HG02852 (cell line): ENCODE measurements at regions not wholly inside any gene's neighbourhood (a gene's known extent, or its start where the extent isn't known, plus 50 kb on each side); places are given as distances from the start of the nearest gene placed in this dataset.
"Not testable (repeated sequence)": the region's sequence is repeated elsewhere in the genome, so short reads cannot be mapped to it uniquely, and the experiment has no call there.

Experiments
- ATAC-seq: cut with Tn5 transposase; IDR thresholded peaks from one replicate; pipeline ENCODE4 v1.9.1; 2021; ENCODE audit warnings: mild to moderate bottlenecking, moderate library complexity; ENCODE audit not compliant: unreplicated experiment

GRCh38 chr10:64109926-64110495, 588.8 kb downstream of the REEP3 start:
- no peak for ATAC-seq

- no peak for ATAC-seq
These were observed 591.6 kb downstream of the REEP3 start for GRCh38 chr10:64112701-64113355.

GRCh38 chr10:64113375-64113774, 592.2 kb downstream of the REEP3 start:
- ATAC-seq: no peak

GRCh38 chr10:64113792-64114191, 592.6 kb downstream of the REEP3 start:
- no peak for ATAC-seq

- ATAC-seq: no peak
These were observed 594.3 kb downstream of the REEP3 start for GRCh38 chr10:64115471-64115870.

- ATAC-seq: peak; percentile 52
These were observed 594.9 kb downstream of the REEP3 start for GRCh38 chr10:64115908-64116643.

- ATAC-seq: no peak
These were observed 595.5 kb downstream of the REEP3 start for GRCh38 chr10:64116707-64117106.

- ATAC-seq: no peak
These were observed 597.5 kb downstream of the REEP3 start for GRCh38 chr10:64118736-64119135.

GRCh38 chr10:64120301-64120980, 599.2 kb downstream of the REEP3 start:
- ATAC-seq: not testable (repeated sequence)

GRCh38 chr10:64130152-64130551, 609.0 kb downstream of the REEP3 start:
- no peak for ATAC-seq

GRCh38 chr10:64134676-64135075, 613.5 kb downstream of the REEP3 start:
- no peak for ATAC-seq

GRCh38 chr10:64142395-64142794, 621.2 kb downstream of the REEP3 start:
- no peak for ATAC-seq

- no peak for ATAC-seq
These were observed 627.4 kb downstream of the REEP3 start for GRCh38 chr10:64148607-64149006.

GRCh38 chr10:64156166-64156565, 635.0 kb downstream of the REEP3 start:
- no peak for ATAC-seq

- no peak for ATAC-seq
These were observed 637.4 kb downstream of the REEP3 start for GRCh38 chr10:64158551-64158950.

GRCh38 chr10:64159910-64160872, 639.0 kb downstream of the REEP3 start:
- ATAC-seq: no peak

GRCh38 chr10:64170791-64171190, 649.6 kb downstream of the REEP3 start:
- no peak for ATAC-seq

- no peak for ATAC-seq
These were observed 652.6 kb downstream of the REEP3 start for GRCh38 chr10:64173826-64174225.

- ATAC-seq: no peak
These were observed 653.6 kb downstream of the REEP3 start for GRCh38 chr10:64174666-64175255.
